Transverse colon (tissue), 3 donors: ENCODE measurements at regions not wholly inside any gene's neighbourhood (a gene's known extent, or its start where the extent isn't known, plus 50 kb on each side); places are given as distances from the start of the nearest gene placed in this dataset.

Experiments
- EP300 ChIP-seq: sonication (generic); formaldehyde crosslinking; IDR thresholded peaks from one replicate; pipeline ENCODE4 v1.6.1; 2017; ENCODE audit warnings: antibody characterized with exemption, low read depth
- POLR2A ChIP-seq: fragments of 450-650 bp; IDR thresholded peaks from one replicate; pipeline ENCODE4 v1.6.1; 2016; ENCODE audit warnings: antibody characterized with exemption, mild to moderate bottlenecking, moderate library complexity
- TF ChIP-seq, protein P1 (sequence below), 5 experiments: fragments of 200-600 bp in 3 of 5; fragments of 450-650 bp in 2 of 5; sonication (generic) in 3 of 5; IDR thresholded peaks; 1 replicate in 2 of 5; 2 replicates in 3 of 5; pipeline ENCODE4 v1.5.1; 2016 to 2017; ENCODE audit warnings: antibody characterized with exemption in 5 of 5, inconsistent platforms in 3 of 5, mild to moderate bottlenecking in 2 of 5, moderate library complexity in 1 of 5

DNA sequence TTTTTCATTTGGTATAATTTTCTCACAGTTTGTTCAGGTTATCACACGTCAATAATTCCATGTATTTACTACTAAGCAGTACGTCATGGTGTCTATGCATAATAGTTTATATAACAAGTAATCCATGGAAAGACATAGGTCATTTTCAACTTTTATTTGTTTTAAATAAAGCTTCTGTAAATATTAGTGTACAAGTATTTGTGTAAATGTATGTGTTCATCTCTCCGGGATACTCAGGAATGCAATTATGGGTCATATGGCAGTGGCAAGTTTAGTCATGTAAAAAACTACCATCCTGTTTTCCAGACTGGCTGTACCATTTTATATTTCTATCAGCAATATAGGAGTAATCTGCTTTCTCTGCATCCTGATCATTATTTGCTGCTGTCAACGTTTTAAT lies 231.1 kb upstream of the ZNF804A start:
- TF ChIP-seq POLR2A (no peak), EP300 (no peak)
- TF ChIP-seq, protein P1, sequence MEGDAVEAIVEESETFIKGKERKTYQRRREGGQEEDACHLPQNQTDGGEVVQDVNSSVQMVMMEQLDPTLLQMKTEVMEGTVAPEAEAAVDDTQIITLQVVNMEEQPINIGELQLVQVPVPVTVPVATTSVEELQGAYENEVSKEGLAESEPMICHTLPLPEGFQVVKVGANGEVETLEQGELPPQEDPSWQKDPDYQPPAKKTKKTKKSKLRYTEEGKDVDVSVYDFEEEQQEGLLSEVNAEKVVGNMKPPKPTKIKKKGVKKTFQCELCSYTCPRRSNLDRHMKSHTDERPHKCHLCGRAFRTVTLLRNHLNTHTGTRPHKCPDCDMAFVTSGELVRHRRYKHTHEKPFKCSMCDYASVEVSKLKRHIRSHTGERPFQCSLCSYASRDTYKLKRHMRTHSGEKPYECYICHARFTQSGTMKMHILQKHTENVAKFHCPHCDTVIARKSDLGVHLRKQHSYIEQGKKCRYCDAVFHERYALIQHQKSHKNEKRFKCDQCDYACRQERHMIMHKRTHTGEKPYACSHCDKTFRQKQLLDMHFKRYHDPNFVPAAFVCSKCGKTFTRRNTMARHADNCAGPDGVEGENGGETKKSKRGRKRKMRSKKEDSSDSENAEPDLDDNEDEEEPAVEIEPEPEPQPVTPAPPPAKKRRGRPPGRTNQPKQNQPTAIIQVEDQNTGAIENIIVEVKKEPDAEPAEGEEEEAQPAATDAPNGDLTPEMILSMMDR (IDR thresholded peaks at IDR 0.05) = no peak
